GM19455 (cell line): ENCODE measurements at regions not wholly inside any gene's neighbourhood (a gene's known extent, or its start where the extent isn't known, plus 50 kb on each side); places are given as distances from the start of the nearest gene placed in this dataset.
"Not testable (repeated sequence)": the region's sequence is repeated elsewhere in the genome, so short reads cannot be mapped to it uniquely, and the experiment has no call there.

ENCODE experiments used
- ATAC-seq: cut with Tn5 transposase; IDR thresholded peaks from one replicate; pipeline ENCODE4 v1.9.1; 2021; ENCODE audit not compliant: unreplicated experiment

DNA sequence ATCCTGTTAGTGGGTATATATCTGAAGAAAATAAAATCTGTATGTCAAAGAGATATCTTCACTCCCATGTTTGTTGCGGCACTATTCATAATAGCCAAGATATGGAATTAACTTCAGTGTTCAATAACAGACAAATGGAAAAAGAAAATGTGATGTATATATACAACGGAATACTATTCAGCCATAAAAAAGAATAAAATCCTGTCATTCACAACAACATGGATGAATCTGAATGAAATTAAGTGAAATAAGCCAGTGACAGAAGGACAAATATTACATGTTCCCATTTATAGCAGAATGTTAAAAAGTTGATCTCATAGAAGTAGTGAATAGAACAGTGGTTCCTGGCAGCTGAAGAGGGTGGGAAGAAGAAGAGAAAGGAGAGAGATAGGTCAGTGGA lies 239.1 kb upstream of the RUNX1 start:
- no peak for ATAC-seq

DNA sequence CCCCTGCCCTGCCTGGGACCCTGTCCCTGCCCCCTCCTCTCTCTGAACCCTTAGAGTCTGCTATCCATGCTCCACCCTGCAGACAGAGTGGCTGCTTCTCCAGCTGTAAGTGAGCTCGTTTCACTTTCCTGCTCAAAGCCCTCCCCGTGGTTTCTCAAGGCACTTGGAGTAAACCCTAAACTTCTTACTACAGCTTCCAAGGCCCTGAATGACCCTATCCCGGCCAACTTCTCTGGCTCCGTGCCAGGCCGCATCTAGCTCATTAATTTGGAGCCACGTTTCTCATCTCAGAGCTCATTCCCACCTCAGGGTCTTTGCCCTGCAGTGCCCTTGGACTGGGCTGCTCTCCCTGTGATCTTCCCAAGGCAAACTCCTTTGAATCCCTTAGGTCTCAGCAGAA lies 235.1 kb upstream of the RUNX1 start:
- no peak for ATAC-seq

DNA sequence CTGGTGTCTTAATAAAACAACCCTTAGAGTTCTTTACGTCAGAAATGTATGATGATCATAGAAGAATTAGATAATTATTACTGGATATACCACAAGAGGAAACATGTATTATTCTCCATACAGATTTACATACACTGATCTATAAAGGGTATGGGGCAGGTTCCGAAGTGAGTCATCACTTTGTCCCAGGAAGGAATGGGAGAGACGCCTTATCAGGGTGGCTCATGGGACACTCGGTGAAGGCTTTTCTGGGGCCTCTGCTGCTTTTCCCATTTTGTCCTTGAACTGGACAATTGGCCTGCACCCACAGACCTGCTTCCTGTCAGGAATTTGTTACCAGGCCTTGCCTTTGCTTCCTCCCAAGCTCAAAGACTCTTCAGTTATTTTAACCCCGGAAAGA lies 233.8 kb upstream of the RUNX1 start:
- no peak for ATAC-seq

GRCh38 chr21:35281956-35282355 lies 232.9 kb upstream of the RUNX1 start:
- ATAC-seq = no peak

GRCh38 chr21:35280231-35280630 lies 231.1 kb upstream of the RUNX1 start:
- no peak for ATAC-seq

DNA sequence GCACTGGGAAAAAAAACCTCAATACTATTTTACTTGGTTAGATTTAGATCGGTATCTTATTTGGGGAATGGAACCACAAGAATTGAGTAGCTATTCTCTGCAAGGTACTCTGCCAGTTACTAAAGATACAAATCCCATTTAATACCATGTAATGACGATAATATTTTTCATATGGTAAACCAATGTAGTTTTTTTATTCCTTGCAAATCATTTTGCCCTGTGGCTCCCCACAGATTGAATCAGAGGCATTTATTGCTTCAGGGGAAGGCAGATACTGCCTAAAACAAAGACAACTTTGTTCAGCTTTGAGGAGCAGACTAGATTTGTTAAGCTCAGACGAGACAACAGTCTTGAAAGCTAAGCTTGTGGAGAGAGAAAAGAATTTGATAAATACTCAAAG lies 226.7 kb upstream of the RUNX1 start:
- no peak for ATAC-seq

GRCh38 chr21:35274923-35275322 lies 225.8 kb upstream of the RUNX1 start:
- ATAC-seq = no peak

- ATAC-seq = no peak
Observed at GRCh38 chr21:35274090-35274489, 225.0 kb upstream of the RUNX1 start.

- no peak for ATAC-seq
Observed at GRCh38 chr21:35273333-35273732, 224.2 kb upstream of the RUNX1 start.

DNA sequence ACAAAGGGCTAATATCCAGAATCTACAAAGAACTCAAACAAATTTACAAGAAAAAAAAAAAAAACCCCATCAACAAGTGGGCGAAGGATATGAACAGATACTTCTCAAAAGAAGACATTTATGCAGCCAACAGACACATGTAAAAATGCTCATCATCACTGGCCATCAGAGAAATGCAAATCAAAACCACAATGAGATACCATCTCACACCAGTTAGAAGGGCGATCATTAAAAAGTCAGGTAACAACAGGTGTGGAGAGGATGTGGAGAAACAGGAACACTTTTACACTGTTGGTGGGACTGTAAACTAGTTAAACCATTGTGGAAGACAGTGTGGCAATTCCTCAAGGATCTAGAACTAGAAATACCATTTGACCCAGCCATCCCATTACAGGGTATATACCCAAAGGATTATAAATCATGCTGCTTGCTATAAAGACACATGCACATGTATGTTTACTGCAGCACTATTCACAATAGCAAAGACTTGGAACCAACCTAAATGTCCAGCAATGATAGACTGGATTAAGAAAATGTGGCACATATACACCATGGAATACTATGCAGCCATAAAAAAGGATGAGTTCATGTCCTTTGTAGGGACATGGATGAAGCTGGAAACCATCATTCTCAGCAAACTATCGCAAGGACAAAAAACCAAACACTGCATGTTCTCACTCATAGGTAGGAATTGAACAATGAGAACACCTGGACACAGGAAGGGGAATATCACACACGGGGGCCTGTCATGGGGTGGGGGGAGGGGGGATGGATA lies 222.4 kb upstream of the RUNX1 start:
- not testable (repeated sequence) for ATAC-seq

- ATAC-seq = no peak
Observed at GRCh38 chr21:35268817-35269216, 219.7 kb upstream of the RUNX1 start.

- no peak for ATAC-seq
Observed at GRCh38 chr21:35268261-35268660, 219.2 kb upstream of the RUNX1 start.

DNA sequence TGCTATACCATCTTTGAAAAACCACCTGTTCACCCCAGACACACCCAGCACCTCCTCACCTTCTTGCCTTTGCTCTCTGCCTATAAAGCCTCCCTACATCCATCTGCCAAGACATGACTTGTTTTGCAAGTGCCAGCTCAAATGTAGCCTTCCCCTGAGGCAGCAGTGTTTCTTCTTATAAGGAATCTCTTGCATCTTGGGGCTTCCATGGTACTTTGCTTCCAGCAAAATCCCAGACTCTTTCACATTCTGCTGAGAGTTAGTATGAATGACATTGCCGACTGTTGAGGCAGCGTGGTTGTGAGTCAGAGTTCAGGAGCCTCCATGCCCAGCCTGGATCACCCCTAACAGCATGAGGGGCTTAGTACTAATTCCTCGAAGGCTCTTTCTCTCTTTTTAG lies 217.4 kb upstream of the RUNX1 start:
- ATAC-seq = no peak

DNA sequence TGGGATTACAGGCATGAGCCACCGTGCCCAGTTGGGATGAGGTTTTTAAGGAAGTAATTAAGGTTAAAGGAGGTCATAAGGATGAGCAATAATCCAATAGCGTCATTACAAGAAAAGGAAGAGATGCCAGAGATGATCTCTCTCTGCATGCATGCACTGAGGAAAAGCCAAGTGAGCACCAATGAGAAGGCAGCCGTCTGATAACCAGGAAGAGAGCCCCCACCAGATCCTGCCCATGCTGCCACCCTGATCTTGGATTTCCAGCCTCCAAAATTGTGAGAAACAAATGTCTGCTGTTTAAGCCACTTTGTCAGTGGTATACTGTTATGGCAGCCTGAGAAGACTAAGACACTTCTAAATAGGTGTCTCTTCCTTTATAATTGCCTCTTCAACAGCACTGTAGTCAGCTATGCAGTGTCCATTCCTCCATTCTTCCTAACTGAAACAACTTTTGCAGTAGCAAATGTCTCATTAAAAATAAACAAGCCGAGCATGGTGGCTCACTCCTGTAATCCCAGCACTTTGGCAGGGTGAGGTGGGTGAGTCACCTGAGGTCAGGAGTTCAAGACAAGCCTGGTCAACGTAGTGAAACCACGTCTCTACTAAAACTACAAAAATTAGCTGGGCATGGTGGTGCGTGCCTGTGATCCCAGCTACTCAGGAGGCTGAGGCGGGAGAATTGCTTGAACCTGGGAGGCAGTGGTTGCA lies 216.2 kb upstream of the RUNX1 start:
- ATAC-seq = no peak

GRCh38 chr21:35259457-35259856 lies 210.4 kb upstream of the RUNX1 start:
- no peak for ATAC-seq

- no peak for ATAC-seq
Observed at GRCh38 chr21:35258521-35258920, 209.4 kb upstream of the RUNX1 start.

GRCh38 chr21:35257413-35257812 lies 208.3 kb upstream of the RUNX1 start:
- no peak for ATAC-seq

GRCh38 chr21:35256468-35256988 lies 207.4 kb upstream of the RUNX1 start:
- ATAC-seq = no peak

GRCh38 chr21:35254765-35255138 lies 205.7 kb upstream of the RUNX1 start:
- no peak for ATAC-seq

DNA sequence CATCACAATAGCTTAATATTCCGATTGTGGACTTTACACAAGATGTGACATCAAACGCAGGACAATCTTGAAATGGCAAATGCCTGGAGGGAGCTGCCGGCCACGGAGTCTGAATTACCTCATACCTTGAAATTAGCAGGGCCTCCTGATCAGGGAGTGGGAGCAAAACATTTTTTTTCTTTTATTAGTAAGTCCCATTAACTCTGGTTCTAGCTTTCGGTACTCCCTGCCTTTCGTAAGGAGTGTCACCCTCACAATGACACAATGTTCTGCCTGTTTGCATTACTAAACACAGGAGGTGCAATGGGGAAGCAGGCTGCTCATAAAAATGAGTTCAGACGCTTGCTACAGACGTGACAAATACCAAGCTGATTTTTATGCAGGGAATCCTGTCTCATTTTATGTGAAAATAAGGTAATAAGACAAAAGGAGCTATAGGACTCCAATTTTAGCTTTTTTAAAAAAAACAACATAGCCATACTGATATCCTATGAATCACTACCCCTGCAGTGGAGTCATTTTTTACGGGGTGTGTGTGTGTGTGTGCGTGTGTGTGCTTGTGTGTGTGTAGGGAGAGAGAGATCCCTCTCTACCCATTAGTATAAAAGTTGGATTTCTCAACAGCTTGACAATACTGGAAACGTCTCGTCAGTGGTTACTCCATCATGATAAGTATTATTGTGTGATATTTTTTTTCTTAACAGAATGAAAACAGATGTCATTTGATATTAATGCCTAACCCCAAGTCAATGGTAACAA lies 205.1 kb upstream of the RUNX1 start:
- no peak for ATAC-seq

GRCh38 chr21:35252831-35253230 lies 203.7 kb upstream of the RUNX1 start:
- no peak for ATAC-seq

DNA sequence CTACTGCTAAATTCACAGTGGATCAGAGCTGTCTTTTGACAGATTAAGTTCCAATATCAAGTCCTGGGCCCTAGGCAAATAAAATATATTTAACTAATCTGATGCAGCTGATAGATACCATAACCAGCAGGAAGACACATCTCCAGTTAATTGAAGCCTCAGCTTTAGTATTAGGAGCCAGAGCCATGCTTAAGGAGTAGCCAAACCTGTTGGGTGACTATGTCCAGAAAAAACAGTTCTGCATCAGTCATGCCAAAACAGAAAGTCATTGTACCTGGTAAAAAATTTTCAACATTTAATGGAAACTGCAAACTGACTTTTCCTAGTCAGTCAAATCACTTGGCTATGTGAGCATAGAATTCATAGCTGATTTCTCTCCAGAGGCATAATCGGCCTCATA lies 200.5 kb upstream of the RUNX1 start:
- ATAC-seq = no peak
